ENCODE measurements at regions not wholly inside any gene's neighbourhood (a gene's known extent, or its start where the extent isn't known, plus 50 kb on each side); places are given as distances from the start of the nearest gene placed in this dataset.

DNA sequence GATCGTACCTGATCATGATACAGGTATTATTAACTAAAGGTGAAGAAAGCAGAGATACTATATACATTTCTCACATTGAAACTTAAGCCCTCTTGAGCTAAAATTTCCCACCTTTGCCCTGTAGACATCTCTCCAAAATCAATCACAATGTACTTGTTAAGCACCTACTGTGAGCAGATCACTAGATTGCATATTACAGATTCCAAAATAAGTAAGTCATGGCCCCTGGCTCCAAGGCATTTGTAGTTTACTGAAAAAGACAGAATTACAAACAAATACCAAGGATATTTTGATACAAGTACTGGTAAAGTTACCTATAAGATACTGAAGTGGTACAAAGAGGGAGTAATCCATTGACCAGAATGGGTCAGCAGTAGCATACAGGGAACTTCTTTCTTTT lies 455.3 kb downstream of the STK39 start:
- no peaks in the 10 kb centered on the region for H3K4me1 ChIP-seq (ENCODE audit: insufficient read depth, low read length, poor library complexity, severe bottlenecking)
- BruUV-seq (replicated peaks): no TSS peak
- no peak for DNase-seq (ENCODE audit: low spot score)
- no peaks in the 10 kb centered on the region for H3K79me2 ChIP-seq (ENCODE audit: insufficient read depth, low read depth, low read length)
- H3K4me2 ChIP-seq (ENCODE audit: low read length): no peak overlapping the region
- H3K9me3 ChIP-seq (ENCODE audit: low read length): no peaks in the 10 kb centered on the region
- H2AFZ ChIP-seq (ENCODE audit: low read length): no peak overlapping the region
- ChIA-PET POLR2A (interaction anchor here (0.7 kb wide), 1 partner anchor 158 kb away, joined by 3 read pairs; no protein-coding TSS in a partner anchor), CTCF (ENCODE audit: unreplicated experiment) (no interaction called here)
- no peaks in the 10 kb centered on the region for H3K9me2 ChIP-seq (ENCODE audit: insufficient read depth, low read length)
- intact Hi-C loops (cut with micrococcal nuclease; ENCODE audit: unreplicated experiment): no loop called here
- H3K27ac ChIP-seq (ENCODE audit: low read depth, low read length, poor library complexity, severe bottlenecking): no peak overlapping the region
- H4K20me1 ChIP-seq (ENCODE audit: insufficient read depth, low read length): no peaks in the 10 kb centered on the region
- no peak overlapping the region for H3K4me3 ChIP-seq (ENCODE audit: low read depth, low read length, poor library complexity, severe bottlenecking)
- H3K36me3 ChIP-seq (ENCODE audit: insufficient read depth, low read length): no peaks in the 10 kb centered on the region
- TF ChIP-seq EZH2phosphoT487 (IDR thresholded peaks at IDR 0.05; ENCODE audit: borderline replicate concordance, low read depth, low read length): no peak
- TF ChIP-seq, protein P1, sequence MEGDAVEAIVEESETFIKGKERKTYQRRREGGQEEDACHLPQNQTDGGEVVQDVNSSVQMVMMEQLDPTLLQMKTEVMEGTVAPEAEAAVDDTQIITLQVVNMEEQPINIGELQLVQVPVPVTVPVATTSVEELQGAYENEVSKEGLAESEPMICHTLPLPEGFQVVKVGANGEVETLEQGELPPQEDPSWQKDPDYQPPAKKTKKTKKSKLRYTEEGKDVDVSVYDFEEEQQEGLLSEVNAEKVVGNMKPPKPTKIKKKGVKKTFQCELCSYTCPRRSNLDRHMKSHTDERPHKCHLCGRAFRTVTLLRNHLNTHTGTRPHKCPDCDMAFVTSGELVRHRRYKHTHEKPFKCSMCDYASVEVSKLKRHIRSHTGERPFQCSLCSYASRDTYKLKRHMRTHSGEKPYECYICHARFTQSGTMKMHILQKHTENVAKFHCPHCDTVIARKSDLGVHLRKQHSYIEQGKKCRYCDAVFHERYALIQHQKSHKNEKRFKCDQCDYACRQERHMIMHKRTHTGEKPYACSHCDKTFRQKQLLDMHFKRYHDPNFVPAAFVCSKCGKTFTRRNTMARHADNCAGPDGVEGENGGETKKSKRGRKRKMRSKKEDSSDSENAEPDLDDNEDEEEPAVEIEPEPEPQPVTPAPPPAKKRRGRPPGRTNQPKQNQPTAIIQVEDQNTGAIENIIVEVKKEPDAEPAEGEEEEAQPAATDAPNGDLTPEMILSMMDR (conservative IDR thresholded peaks at IDR 0.05; ENCODE audit: low read length): no peak

DNA sequence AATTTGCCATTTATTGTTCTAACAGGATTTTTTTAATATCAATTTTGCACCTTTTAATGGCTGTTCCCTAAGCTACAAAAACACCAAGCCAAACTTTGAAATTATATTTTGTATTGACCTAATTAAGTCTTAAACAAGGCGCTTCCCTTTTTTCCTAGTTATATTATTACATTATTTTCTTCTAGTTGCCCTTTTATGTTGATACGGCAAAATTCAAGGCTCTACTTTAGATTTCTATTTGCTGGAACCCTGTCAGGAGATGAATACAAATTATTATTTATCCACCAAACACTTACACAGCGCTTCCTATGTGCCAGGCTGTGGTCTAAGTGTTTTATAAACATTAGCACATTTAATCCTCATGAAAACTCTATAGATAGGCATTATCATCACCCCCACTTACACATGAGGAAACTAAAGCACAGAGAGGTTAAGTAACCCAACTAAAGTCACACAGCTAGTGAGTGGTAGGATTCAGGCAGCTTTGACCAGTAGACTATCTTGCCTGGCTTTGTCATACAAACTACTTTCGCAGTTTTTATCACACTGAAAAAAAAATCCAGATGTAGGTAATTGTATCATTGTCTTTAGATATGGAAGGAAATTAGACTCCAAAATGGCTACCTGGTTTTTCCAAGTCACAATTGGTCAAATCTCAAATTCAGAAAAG lies 456.5 kb downstream of the STK39 start:
- Histone ChIP-seq H3K9me2 (ENCODE audit: insufficient read depth, low read length) (no peaks in the 10 kb centered on the region), H3K4me2 (ENCODE audit: low read length) (no peak overlapping the region), H4K20me1 (ENCODE audit: insufficient read depth, low read length) (no peaks in the 10 kb centered on the region), H3K36me3 (ENCODE audit: insufficient read depth, low read length) (no peaks in the 10 kb centered on the region), H3K4me1 (ENCODE audit: insufficient read depth, low read length, poor library complexity, severe bottlenecking) (no peaks in the 10 kb centered on the region), H3K4me3 (ENCODE audit: low read depth, low read length, poor library complexity, severe bottlenecking) (no peak overlapping the region), H3K9me3 (ENCODE audit: low read length) (no peaks in the 10 kb centered on the region), H3K27ac (ENCODE audit: low read depth, low read length, poor library complexity, severe bottlenecking) (no peak overlapping the region), H2AFZ (ENCODE audit: low read length) (no peak overlapping the region), H3K79me2 (ENCODE audit: insufficient read depth, low read depth, low read length) (no peaks in the 10 kb centered on the region)
- TF ChIP-seq, protein P1 (conservative IDR thresholded peaks at IDR 0.05; ENCODE audit: low read length): no peak
- no peak for TF ChIP-seq EZH2phosphoT487 (IDR thresholded peaks at IDR 0.05; ENCODE audit: borderline replicate concordance, low read depth, low read length)
- BruUV-seq (replicated peaks): no TSS peak
- CTCF ChIA-PET (ENCODE audit: unreplicated experiment): no interaction called here
- DNase-seq (ENCODE audit: low spot score): no peak
- intact Hi-C loops (cut with micrococcal nuclease; ENCODE audit: unreplicated experiment): no loop called here
- POLR2A ChIA-PET: no interaction called here

DNA sequence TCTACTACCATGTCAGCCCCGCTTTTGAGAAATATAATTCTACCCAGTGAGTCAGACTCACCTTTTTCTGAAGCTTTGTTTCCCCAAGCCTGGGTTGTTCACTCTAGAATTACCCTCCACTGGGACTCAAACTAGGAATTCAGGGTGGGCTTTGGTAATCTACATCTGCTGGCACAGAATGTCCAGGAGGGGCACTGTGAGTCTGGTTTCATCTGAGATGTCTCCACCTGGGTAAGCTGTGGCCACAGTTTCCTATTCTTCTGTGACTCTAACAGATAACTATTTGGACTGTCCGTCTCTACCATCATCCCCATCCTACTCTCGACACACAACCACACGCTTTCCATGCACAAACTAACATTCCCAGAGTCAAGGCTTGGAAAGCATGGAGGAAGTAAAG lies 457.2 kb downstream of the STK39 start:
- CTCF ChIA-PET (ENCODE audit: unreplicated experiment): no interaction called here
- Histone ChIP-seq H3K4me2 (ENCODE audit: low read length) (no peak overlapping the region), H3K79me2 (ENCODE audit: insufficient read depth, low read depth, low read length) (no peaks in the 10 kb centered on the region), H3K4me3 (ENCODE audit: low read depth, low read length, poor library complexity, severe bottlenecking) (no peak overlapping the region), H4K20me1 (ENCODE audit: insufficient read depth, low read length) (no peaks in the 10 kb centered on the region), H3K36me3 (ENCODE audit: insufficient read depth, low read length) (no peaks in the 10 kb centered on the region), H3K27ac (ENCODE audit: low read depth, low read length, poor library complexity, severe bottlenecking) (no peak overlapping the region), H2AFZ (ENCODE audit: low read length) (no peak overlapping the region), H3K4me1 (ENCODE audit: insufficient read depth, low read length, poor library complexity, severe bottlenecking) (no peaks in the 10 kb centered on the region), H3K9me2 (ENCODE audit: insufficient read depth, low read length) (no peaks in the 10 kb centered on the region), H3K9me3 (ENCODE audit: low read length) (no peaks in the 10 kb centered on the region)
- POLR2A ChIA-PET: no interaction called here
- BruUV-seq (replicated peaks): no TSS peak
- no peak for DNase-seq (ENCODE audit: low spot score)
- intact Hi-C loops (cut with micrococcal nuclease; ENCODE audit: unreplicated experiment): no loop called here
- no peak for TF ChIP-seq EZH2phosphoT487 (IDR thresholded peaks at IDR 0.05; ENCODE audit: borderline replicate concordance, low read depth, low read length)
- TF ChIP-seq, protein P1 (conservative IDR thresholded peaks at IDR 0.05; ENCODE audit: low read length): no peak
